ENCODE measurements at regions not wholly inside any gene's neighbourhood (a gene's known extent, or its start where the extent isn't known, plus 50 kb on each side); places are given as distances from the start of the nearest gene placed in this dataset.

- no peaks in the 10 kb centered on the region for H3K4me1 ChIP-seq (ENCODE audit: insufficient read depth, low read length)
- H4K20me1 ChIP-seq (ENCODE audit: insufficient read depth, low read length): peaks cover 12% of the 10 kb centered on the region; the same call in 1 of the 2 replicates
- H3K27ac ChIP-seq (ENCODE audit: low read length): no peak overlapping the region
- no peaks in the 10 kb centered on the region for H3K36me3 ChIP-seq (ENCODE audit: insufficient read depth, low read length)
- H3K79me2 ChIP-seq (ENCODE audit: insufficient read depth, low read length): peaks cover 50% of the 10 kb centered on the region
- no peaks in the 10 kb centered on the region for H3K27me3 ChIP-seq (ENCODE audit: insufficient read depth, low read length, poor library complexity)
- DNase-seq (no peak), ATAC-seq (ENCODE audit: insufficient read depth, low read depth) (peak; percentile 29; the same call in 1 of the 3 replicates)
- no peaks in the 10 kb centered on the region for H3K9me3 ChIP-seq (ENCODE audit: insufficient read depth, low read length, severe bottlenecking)
- H3K4me2 ChIP-seq (ENCODE audit: insufficient read depth, low read length): no peak overlapping the region
- H3K9ac ChIP-seq (ENCODE audit: low read depth, low read length): no peak overlapping the region
- no peak for TF ChIP-seq EZH2 (IDR thresholded peaks at IDR 0.05; ENCODE audit: borderline replicate concordance, low read depth, low read length, severe bottlenecking)
- no peak for TF ChIP-seq CTCF (IDR thresholded peaks at IDR 0.05; ENCODE audit: borderline replicate concordance, extremely low read depth, low read length, poor library complexity, severe bottlenecking)
- no peak overlapping the region for H3K4me3 ChIP-seq (ENCODE audit: low read depth in 1 of 2, low read length in 2 of 2)
- no peak overlapping the region for H2AFZ ChIP-seq (ENCODE audit: low read depth, low read length)
Measured at GRCh38 chr10:29712108-29712507, 77.3 kb upstream of the SVIL start.

DNA sequence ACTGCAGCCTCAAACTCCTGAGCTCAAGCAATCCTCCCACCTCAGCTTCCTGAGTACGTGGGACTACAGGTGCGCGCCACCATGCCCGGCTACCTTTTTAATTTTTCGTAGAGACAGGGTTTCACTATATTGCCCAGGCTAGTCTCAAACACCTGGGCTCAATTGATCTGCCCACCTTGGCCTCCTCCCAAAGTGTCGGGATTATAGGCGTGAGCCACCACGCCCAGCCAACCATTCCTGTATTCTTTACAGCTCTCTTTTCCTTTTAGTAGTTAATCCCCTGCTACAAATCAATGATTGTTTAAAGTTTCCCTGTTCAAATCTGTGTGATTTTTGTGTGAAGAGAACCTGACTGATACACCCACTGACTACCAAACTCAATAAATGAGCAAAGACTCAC lies 75.4 kb upstream of the SVIL start:
- H3K36me3 ChIP-seq (ENCODE audit: insufficient read depth, low read length): no peaks in the 10 kb centered on the region
- H4K20me1 ChIP-seq (ENCODE audit: insufficient read depth, low read length): peaks cover 9% of the 10 kb centered on the region; the same call in 1 of the 2 replicates
- DNase-seq: no peak
- no peaks in the 10 kb centered on the region for H3K9me3 ChIP-seq (ENCODE audit: insufficient read depth, low read length, severe bottlenecking)
- no peak overlapping the region for H3K4me2 ChIP-seq (ENCODE audit: insufficient read depth, low read length)
- no peak overlapping the region for H2AFZ ChIP-seq (ENCODE audit: low read depth, low read length)
- TF ChIP-seq CTCF (IDR thresholded peaks at IDR 0.05; ENCODE audit: borderline replicate concordance, extremely low read depth, low read length, poor library complexity, severe bottlenecking): no peak
- TF ChIP-seq EZH2 (IDR thresholded peaks at IDR 0.05; ENCODE audit: borderline replicate concordance, low read depth, low read length, severe bottlenecking): no peak
- H3K27ac ChIP-seq (ENCODE audit: low read length): no peak overlapping the region
- H3K27me3 ChIP-seq (ENCODE audit: insufficient read depth, low read length, poor library complexity): no peaks in the 10 kb centered on the region
- H3K4me3 ChIP-seq (ENCODE audit: low read depth in 1 of 2, low read length in 2 of 2): no peak overlapping the region
- H3K4me1 ChIP-seq (ENCODE audit: insufficient read depth, low read length): no peaks in the 10 kb centered on the region
- peaks cover 38% of the 10 kb centered on the region for H3K79me2 ChIP-seq (ENCODE audit: insufficient read depth, low read length)
- ATAC-seq (ENCODE audit: insufficient read depth, low read depth): no peak
- no peak overlapping the region for H3K9ac ChIP-seq (ENCODE audit: low read depth, low read length)

DNA sequence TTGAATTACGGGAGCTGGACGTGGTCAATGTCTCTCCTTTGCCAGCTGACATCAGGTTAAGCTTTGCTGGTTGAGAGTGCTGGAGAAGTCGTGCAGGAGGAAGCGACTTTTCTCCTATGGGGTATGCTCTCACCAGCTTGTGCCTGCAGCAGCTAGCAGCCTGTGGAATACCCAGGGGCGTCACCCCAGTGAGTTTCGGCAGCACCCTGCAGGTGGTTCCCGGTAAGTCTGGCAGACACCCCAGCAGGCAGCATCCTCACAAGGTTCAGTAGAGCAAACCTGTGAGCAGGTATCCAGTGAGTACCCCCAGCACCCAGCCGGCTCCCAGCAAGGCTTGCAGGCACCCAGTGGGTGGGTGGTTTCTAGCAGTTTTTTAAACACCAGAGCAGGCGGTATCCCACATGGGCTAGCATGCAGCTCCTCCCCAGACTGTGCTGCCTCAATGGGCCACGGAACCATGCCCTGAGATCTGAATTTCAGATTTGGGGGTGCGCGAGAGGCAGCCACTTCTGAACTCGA lies 74.8 kb upstream of the SVIL start:
- ATAC-seq (ENCODE audit: insufficient read depth, low read depth) (no peak), DNase-seq (no peak)
- no peak for TF ChIP-seq CTCF (IDR thresholded peaks at IDR 0.05; ENCODE audit: borderline replicate concordance, extremely low read depth, low read length, poor library complexity, severe bottlenecking)
- no peak for TF ChIP-seq EZH2 (IDR thresholded peaks at IDR 0.05; ENCODE audit: borderline replicate concordance, low read depth, low read length, severe bottlenecking)
- no peak overlapping the region for H3K4me3 ChIP-seq (ENCODE audit: low read depth in 1 of 2, low read length in 2 of 2)
- no peak overlapping the region for H3K9ac ChIP-seq (ENCODE audit: low read depth, low read length)
- no peaks in the 10 kb centered on the region for H3K27me3 ChIP-seq (ENCODE audit: insufficient read depth, low read length, poor library complexity)
- no peaks in the 10 kb centered on the region for H3K36me3 ChIP-seq (ENCODE audit: insufficient read depth, low read length)
- H2AFZ ChIP-seq (ENCODE audit: low read depth, low read length): no peak overlapping the region
- no peak overlapping the region for H3K27ac ChIP-seq (ENCODE audit: low read length)
- H3K4me2 ChIP-seq (ENCODE audit: insufficient read depth, low read length): no peak overlapping the region
- peaks cover 9% of the 10 kb centered on the region; the same call in 1 of the 2 replicates for H4K20me1 ChIP-seq (ENCODE audit: insufficient read depth, low read length)
- H3K4me1 ChIP-seq (ENCODE audit: insufficient read depth, low read length): no peaks in the 10 kb centered on the region
- peaks cover 35% of the 10 kb centered on the region for H3K79me2 ChIP-seq (ENCODE audit: insufficient read depth, low read length)
- no peaks in the 10 kb centered on the region for H3K9me3 ChIP-seq (ENCODE audit: insufficient read depth, low read length, severe bottlenecking)

Data from DND-41 (cell line).